ENCODE measurements at regions not wholly inside any gene's neighbourhood (a gene's known extent, or its start where the extent isn't known, plus 50 kb on each side); places are given as distances from the start of the nearest gene placed in this dataset.

- TF ChIP-seq, protein P1, sequence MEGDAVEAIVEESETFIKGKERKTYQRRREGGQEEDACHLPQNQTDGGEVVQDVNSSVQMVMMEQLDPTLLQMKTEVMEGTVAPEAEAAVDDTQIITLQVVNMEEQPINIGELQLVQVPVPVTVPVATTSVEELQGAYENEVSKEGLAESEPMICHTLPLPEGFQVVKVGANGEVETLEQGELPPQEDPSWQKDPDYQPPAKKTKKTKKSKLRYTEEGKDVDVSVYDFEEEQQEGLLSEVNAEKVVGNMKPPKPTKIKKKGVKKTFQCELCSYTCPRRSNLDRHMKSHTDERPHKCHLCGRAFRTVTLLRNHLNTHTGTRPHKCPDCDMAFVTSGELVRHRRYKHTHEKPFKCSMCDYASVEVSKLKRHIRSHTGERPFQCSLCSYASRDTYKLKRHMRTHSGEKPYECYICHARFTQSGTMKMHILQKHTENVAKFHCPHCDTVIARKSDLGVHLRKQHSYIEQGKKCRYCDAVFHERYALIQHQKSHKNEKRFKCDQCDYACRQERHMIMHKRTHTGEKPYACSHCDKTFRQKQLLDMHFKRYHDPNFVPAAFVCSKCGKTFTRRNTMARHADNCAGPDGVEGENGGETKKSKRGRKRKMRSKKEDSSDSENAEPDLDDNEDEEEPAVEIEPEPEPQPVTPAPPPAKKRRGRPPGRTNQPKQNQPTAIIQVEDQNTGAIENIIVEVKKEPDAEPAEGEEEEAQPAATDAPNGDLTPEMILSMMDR (IDR thresholded peaks at IDR 0.05; ENCODE audit: poor library complexity, severe bottlenecking), result no peak
- TF ChIP-seq SMC3 (conservative IDR thresholded peaks at IDR 0.05; ENCODE audit: poor library complexity) (no peak), EP300 (conservative IDR thresholded peaks at IDR 0.05; ENCODE audit: poor library complexity, severe bottlenecking) (no peak), TAF1 (IDR thresholded peaks at IDR 0.05; ENCODE audit: low read depth) (no peak)
- TF ChIP-seq, protein P2, sequence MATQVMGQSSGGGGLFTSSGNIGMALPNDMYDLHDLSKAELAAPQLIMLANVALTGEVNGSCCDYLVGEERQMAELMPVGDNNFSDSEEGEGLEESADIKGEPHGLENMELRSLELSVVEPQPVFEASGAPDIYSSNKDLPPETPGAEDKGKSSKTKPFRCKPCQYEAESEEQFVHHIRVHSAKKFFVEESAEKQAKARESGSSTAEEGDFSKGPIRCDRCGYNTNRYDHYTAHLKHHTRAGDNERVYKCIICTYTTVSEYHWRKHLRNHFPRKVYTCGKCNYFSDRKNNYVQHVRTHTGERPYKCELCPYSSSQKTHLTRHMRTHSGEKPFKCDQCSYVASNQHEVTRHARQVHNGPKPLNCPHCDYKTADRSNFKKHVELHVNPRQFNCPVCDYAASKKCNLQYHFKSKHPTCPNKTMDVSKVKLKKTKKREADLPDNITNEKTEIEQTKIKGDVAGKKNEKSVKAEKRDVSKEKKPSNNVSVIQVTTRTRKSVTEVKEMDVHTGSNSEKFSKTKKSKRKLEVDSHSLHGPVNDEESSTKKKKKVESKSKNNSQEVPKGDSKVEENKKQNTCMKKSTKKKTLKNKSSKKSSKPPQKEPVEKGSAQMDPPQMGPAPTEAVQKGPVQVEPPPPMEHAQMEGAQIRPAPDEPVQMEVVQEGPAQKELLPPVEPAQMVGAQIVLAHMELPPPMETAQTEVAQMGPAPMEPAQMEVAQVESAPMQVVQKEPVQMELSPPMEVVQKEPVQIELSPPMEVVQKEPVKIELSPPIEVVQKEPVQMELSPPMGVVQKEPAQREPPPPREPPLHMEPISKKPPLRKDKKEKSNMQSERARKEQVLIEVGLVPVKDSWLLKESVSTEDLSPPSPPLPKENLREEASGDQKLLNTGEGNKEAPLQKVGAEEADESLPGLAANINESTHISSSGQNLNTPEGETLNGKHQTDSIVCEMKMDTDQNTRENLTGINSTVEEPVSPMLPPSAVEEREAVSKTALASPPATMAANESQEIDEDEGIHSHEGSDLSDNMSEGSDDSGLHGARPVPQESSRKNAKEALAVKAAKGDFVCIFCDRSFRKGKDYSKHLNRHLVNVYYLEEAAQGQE (IDR thresholded peaks at IDR 0.05; ENCODE audit: borderline replicate concordance), result no peak
Measured at GRCh38 chr14:76589246-76589645, 172.0 kb upstream of the VASH1 start.

All from neural cell (in vitro differentiated cells).